Activated CD4-positive, alpha-beta T cell treated with anti-CD3 and anti-CD28 coated beads, Interleukin-2, amount 50 U/mL, for 1 hour (primary cell): ENCODE measurements at regions not wholly inside any gene's neighbourhood (a gene's known extent, or its start where the extent isn't known, plus 50 kb on each side); places are given as distances from the start of the nearest gene placed in this dataset.
"Not testable (repeated sequence)": the region's sequence is repeated elsewhere in the genome, so short reads cannot be mapped to it uniquely, and the experiment has no call there.

Source experiments
- DNase-seq: peaks from one replicate; pipeline ENCODE4 v3.0.0-alpha.2; 2020

DNA sequence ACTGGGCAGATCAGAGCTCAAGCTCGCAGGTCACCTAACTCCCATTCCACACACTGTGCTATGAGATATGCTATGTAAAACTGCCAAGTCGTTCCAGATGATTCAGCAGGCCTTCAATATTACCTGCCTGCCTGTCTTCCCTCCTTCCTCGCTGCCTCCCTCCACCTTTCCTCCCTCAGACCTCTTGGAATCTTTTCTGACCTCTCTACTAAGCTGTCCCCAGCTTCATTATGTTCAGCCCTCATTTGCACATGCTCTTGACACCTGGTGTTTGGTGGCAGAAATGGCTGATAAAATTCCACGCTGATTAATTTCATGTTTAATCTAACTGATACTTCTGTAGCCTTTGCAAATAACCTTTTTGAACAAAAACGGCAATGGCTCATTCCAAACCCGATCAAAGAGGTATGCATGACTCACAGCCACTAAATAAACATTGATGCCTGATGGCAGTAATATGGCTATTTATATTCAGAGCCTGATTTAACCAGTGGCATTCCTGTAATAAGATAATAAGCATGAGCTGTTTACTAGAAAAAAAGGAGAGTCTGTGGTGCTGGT lies 130.8 kb upstream of the EGLN3 start:
- no peak for DNase-seq

DNA sequence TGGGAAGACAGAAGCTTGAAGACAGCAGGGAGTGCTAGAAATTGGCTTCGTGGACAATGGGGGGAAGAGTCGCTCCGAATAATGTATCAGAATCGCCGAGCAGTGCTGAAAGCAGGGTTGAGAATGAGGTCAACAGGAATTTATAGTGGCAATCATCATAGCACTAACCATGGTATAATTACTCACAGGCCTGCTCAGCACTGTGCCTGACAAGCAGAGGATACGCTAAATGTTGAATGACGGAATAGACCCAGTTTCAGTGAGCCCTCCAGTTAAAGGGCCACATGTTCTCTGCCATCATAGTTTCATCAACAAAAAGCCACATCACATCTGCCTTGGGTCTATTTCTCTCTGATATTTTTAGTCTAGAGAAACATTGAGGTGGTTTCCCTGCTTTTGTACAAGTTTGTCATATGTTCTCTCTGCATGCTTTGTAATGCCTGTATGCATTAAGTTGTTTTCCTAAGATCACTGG lies 130.3 kb upstream of the EGLN3 start:
- no peak for DNase-seq

DNA sequence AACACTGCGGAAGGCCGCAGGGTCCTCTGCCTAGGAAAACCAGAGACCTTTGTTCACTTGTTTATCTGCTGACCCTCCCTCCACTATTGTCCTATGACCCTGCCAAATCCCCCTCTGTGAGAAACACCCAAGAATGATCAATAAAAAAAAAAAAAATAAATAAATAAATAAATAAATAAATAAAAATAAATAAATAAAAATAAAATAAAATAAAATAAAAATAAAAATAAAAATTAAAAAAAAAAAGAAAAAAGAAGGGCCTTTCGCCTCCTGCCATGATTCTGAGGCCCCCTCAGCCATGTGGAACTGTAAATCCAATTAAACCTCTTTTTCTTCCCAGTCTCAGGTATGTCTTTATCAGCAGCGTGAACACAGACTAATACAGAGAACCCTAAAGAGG lies 128.8 kb upstream of the EGLN3 start:
- DNase-seq: not testable (repeated sequence)

DNA sequence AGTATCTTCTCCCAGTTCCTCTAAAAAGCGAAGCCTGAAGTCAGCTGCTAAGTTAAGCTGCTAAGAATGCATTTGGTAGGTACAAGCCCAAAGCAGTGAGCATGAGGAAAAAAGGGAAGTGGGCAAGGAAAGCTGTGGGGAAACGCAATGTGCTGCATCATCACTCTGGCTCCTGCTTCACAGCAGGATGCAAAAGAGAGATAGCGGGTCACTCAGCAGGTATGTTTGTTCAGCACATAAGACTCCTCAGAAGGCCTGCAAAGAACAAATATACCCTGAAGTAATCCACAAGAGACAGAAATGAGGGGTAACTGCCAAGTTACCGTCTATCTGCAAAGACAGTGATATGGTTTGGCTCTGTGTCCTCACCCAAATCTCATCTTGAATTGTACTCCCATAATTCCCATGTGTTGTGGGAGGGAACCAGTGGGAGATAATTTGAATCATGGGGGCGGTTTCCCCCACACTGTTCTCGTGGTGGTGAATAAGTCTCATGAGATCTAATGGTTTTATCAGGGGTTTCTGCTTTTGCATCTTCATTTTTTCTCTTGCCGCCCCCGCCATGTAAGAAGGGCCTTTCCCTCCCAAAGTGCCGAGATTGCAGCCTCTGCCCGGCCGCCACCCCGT lies 127.4 kb upstream of the EGLN3 start:
- no peak for DNase-seq

DNA sequence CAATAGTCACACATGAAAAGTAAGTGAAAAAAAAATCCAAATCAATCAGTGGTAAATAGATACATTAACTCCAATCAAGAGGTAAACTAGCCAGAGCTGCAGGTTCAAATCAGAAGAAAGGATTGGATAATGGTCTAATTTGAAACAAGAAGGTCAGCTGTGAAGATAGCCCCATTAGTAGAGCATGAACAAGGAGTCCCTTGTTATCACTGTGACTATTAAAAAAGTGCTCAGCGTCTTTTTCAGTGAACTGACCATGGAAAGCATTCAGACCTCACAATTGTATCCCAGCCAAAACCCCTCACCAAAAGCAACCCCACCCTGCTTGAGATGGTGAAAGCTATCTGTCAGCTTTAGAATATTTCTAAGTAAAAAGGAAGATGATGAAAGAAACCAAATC lies 125.0 kb upstream of the EGLN3 start:
- DNase-seq: no peak

DNA sequence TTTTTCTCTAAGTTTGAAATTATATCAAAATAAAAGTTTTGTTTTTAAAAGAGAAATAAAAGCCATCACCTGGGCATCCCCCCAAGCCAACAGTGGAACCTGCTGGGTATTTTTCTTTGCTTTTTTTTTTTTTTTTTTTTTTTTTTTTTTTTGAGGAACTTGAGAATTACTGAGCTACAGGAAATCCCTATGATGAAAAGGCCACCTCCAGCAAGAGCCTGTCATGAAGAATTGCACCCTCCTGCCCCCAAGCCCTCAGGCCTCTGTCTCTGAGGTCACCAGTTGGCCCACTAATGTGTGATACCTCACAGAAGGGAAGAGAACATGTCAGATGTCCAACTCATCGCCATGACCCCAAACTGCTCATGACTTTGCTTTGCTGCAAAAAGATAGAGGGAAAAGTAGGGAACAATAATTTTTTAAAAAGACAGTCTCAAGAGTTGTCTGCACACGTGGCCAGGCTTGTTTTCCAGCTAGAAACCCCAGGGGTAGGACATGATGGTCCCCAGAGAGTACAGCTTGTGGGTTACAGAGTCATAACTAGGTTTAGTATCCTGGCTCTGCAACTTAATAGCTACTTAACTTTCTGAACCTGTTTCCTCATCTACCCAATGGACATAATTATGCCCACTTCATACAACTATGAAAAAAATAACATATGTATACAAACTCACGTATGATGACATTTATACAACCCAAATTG lies 124.3 kb upstream of the EGLN3 start:
- DNase-seq: no peak

DNA sequence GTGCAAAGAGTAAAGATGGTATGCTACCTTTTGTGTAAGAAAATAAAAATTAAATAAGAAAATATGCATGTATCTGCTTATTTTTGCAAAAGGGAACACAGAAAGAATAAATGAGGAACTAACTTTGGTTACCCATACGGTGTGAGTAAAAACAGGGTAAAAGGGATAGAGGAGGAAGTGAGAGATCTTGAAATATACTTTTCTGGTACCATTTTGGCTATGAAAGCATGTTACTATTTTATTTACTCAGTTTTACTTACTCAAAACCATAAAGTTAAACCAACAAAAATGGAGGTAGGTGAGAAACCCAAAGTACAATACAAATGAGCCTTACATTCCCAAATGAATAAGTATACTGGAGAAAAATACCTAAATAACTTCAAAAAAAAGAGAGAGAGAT lies 122.0 kb upstream of the EGLN3 start:
- no peak for DNase-seq

DNA sequence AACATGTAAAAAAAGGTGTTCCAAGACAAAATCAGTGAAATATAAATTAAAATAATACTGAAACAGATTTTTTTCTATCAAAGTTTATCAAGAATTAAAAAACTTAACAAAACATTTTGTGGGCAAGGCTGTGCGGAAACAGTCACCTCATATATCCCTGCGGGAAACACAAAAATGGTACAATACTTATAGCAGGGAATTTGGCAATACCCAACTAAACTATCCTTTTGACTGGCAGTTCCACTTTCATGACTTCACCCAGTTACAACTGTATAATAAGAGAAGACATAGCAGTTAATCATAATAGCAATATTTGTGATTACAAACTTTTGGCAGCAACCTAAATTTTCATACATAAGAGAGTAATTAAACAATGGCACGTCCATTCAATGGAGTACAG lies 121.5 kb upstream of the EGLN3 start:
- DNase-seq: no peak

DNA sequence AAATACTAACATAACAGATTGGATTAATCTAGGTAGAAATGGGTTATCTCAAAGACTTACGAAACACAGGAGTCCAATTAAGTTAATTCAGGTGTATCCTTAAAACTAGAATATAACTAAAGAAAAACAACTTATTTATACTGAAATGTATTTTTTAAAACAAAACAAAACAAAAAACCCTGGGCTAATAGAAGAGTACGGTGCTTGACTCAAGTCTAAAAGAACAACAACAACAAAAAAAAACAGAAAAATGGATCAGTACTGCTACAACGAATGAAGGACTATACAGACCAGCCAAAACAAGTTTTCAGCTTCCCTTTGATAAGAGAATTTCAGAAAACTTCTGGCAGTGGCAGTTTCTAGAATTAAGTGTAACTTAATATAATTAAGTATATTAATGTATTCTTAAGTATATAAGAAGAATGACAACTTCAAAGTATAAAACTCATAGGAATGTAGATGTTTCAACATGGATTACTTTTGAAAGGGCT lies 120.1 kb upstream of the EGLN3 start:
- no peak for DNase-seq

DNA sequence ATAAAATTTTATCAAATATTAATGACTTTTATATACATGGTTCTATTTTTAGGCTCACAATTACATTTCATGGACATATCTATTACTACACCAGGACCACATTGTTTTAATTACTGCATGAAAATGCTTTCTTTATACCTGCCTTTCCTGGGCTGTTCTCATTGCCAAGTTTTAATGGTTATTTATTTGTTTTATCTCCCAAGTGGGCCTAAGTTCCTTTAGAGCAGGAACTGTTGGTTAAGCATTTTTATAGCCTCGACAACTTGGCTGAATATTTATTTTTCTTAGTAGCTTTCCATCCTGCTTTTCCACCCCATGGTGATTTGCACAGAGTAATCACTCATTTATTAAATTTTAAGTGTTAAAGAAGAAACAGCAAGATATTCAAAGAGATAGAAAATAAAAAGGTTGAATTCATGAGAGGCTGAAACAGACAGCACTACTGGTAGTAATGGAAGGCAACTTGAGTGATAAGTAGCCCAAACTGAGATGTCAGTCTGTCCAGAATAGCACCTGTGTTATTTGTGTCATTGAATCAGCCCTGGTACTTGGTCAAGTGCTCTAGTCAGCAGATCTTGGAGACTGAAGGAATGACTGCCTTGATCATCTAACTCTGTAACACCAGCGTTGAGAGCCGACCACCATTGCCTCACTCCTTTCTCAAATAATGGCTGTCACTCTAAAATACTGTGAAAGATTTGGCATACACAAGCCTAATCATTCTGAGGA lies 119.1 kb upstream of the EGLN3 start:
- DNase-seq: no peak

DNA sequence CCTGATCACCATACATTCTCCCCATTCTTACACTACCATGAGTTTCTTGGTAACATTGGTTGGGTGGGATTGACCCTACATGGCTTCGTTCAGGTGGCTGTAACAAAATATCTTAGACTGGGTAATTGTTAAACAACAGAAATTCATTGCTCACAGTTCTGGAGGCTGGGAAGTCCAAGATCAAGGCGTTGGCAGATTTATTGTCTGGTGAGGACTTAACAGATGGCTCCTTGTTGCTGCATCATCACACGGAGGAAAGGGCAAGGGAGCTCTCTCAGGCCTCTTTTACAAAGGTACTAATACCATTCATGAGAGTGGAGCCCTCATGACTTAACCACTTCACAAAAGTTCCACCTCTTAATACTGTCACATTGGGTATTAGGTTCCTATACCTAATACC lies 116.7 kb upstream of the EGLN3 start:
- DNase-seq: no peak

DNA sequence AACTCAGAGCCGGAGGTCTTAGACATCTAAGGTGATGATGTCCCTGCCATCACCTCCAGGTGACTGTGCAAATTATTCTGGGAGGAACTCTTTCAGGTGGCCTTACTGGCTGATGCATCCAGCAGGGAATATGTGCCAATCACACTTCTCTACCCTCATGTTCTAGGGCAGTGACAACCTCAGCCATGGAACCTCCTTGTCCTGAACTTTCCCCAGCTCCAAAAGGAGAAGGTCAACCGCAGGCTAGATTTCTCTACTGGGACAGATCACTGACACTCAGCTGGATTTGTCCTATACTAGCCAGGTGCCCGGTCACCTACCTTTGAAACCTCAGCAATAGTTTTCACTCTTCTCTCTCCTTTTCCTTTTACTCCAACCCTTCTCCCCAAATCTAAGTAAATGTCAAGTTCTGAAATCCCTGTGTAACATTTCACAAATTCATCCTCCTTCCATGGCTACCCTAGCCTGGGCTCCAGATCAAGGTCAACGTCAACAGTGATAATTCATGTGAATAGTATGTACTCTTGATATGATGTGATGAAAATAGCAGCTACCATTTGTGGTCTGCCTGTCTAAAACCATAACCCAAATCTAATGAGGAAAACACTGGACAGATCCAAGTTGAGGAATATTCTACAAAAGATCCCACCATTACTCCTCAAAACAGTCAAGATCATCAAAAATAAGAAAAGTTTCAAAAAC lies 115.0 kb upstream of the EGLN3 start:
- DNase-seq: no peak

DNA sequence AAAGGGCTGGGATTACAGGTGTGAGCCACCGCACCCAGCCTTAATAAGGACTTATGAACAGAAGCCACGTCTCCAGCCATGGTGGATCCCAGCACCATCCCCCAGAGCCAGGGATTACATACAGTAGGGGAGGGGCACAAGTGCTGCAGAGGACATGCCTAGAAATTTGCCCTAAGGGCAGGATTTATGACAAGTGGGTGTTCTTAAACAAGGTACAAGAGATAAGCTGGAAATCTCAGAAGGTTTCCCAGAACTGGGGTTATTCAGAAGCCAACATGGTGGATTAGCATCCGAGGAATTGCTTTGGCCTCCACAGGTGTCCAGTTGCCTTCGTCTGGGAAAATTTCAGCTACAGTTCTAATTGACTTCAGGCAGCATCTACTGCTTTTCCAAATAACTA lies 114.4 kb upstream of the EGLN3 start:
- DNase-seq: no peak

DNA sequence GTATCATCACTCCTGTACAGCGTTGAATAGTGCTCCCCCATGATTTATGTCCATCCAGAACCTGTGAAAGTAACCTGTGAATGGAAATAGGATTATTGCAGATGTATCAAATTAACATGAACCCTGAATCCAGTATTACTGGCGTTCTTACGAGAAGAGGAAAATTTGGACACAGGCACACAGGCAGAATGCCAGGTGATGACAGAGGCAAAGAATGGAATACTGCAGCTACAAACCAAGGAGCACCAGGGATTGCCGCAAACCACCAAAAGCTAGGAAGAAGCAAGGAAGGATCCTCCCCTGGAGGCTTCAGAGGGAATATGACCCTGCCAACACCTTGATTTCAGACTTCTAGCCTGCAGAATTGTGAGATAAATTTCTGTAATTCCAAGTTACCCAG lies 113.5 kb upstream of the EGLN3 start:
- DNase-seq: no peak

DNA sequence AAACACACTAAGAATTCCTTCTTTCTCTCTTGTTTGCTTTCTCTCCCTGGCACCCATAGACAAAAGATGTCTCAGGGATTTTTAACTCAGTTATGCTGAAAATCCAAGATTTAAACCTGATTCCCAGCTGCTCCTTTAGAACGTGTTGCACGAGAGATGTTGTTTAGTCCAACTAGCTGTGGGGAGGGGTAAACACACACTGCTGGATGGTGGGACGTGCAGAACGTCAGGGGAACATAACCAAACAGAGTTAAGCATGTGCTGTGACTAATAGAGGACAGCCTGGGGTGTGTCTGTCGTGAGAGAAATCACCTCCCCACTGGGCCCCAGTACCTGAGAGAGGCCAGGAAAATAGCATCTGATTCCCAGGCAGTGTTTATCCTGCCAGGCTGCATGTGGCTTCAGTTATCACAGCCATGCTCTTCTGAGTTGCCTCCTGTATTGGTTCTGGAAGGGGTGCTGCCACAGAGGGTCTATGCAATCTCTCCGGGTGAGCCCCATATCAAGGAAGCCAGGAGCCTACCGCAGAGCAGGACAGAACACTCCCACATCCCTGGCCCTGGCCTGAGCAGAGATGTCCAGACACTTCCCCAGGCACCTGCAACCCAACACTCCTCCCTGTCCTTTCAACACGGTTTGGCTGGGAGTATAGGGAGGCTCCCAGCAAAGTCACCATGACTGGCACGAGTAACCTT lies 112.7 kb upstream of the EGLN3 start:
- no peak for DNase-seq

DNA sequence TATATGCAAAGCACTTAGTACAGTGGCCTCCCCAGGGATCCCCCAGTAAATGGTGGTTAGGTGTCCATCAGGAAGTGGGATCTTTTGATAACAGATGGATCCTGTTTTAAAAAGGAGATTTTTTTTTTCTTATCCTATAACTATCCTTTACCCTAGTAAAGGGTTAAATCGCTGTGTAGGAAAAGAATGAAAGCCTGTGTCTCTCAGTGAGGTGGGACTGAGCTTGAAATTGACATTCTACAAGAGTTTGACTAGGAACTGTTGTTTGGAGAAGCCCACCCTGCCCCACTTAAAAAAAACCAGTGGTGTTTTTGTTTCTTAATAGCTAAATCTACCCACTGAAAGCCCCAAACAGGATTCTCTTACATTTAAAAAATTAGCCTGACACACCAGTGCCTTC lies 112.2 kb upstream of the EGLN3 start:
- no peak for DNase-seq

DNA sequence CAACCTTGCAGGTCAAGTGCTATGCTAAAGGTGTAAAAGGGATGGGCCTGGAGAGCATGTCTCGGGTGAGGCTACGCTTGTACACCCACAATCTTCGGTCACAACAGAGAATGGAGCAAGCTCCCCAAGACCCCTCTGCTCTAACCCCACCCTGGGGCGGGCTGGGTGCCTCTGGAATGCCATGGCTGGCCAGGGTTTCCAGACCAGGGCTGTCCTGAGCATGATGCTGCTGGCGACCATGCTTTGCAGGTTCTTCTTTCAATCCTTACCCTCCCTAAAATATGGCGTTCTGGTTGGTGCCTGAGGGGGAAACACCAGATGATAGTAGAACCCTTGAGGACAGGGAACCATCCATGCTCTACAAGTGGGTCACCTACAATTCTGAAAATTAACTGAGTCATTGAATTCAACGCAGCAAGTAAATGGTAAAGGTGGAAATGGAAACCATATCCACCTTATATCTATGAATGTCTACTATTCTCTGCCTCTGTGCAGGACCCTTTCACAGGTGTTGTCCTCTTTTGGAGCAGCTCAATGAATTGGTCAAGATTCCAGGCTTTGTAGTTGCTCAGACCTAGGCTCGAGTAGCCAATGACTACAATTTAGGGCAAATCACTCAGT lies 111.6 kb upstream of the EGLN3 start:
- no peak for DNase-seq

DNA sequence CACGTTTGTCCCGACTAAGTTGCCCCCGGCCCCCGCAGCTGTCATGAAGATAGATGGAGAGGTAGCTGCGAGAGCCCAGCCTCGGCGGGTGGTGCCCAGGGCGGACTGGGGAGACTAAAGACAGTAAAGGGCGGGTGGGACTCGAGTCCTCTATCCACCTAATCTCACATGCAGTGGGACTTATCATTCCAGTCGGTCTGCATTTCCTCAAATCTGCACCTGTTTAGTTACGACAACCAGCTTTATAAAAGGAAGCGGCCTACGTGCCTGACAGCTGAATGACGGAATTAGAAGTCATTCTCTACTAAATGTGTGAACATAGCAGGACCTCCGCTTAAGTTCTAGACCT lies 109.8 kb upstream of the EGLN3 start:
- no peak for DNase-seq

DNA sequence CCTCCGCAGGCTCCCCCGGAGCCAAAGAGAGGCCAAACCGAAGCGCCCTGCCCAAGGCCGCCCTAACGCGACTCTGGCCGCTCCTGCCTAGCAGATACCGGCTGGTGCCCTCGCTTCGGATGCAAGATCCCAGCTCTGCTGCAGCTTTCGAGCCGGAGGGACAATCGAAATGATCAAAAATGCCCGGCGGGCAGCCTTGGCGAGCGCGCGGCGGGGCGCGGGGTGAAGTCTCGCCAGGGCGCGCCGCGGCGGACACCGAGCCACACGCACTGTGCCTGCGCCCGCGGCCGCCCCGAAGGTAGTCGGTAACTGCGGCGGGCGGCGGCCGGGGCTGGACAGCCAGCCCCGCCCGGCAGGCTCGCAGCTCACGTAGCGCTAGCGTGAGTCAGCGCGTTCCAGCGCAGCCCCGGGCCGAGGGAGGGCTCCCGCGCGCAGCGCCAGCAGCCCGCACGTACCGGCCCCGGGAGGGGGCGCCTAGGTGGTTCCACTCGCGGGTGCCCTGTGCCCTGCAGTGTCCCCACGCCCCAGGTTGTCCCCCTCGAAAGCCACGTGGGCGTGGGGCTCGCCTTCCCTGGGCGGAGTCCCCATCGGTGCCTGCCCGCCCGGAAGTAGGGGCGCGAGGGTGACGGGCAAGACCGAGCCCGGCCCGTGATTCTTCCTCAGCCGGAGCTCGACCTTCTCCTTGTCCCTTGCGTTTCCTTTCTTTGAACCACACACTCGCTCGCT lies 109.2 kb upstream of the EGLN3 start:
- peak; percentile 44 for DNase-seq

DNA sequence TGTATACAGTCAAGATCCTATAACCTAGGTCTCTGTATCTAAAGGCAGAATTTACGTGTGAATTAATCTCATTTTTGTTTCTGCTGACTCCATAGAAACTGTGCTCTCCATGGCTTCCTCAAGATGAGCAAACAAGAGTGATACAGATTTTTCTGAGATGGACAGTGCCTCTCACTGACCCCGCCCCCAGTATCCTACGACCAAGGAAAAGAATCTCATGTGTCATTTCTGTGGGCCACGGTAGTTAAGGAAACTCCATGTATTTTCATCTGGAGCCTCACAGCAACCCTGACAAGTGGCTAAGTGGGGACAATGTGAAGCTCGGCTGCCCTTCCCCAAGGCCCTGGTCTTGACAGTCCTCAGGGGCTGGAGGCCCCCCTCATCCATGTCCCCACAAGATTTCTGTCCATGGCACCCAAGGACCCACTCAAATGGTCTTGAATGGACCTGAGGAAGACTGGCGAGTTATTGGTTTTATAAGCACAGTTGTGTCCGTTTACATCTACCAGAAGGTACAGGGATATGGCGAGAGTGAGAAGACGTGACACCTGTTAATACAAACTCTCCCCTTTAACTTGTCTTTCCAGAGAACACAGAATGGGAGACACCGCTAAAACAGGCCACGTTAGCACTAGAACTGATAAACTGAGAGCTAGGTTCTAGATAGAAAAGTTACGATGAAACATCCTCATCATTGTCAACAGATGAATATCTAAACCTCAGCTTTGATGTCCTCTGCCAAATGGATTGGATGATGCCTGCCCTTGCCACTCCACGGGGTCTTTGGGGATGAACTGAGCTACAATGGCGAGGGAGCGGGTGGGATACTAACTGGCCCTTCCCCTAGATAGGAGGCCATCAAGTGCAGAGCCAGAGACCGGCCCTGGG lies 108.4 kb upstream of the EGLN3 start:
- DNase-seq: no peak
